Ecto neural progenitor cell (in vitro differentiated cells): ENCODE measurements at regions not wholly inside any gene's neighbourhood (a gene's known extent, or its start where the extent isn't known, plus 50 kb on each side); places are given as distances from the start of the nearest gene placed in this dataset.

Experiments
- DNase-seq: peaks from one replicate; pipeline ENCODE4 v3.0.0-alpha.2; 2018; ENCODE audit warnings: low spot score

DNA sequence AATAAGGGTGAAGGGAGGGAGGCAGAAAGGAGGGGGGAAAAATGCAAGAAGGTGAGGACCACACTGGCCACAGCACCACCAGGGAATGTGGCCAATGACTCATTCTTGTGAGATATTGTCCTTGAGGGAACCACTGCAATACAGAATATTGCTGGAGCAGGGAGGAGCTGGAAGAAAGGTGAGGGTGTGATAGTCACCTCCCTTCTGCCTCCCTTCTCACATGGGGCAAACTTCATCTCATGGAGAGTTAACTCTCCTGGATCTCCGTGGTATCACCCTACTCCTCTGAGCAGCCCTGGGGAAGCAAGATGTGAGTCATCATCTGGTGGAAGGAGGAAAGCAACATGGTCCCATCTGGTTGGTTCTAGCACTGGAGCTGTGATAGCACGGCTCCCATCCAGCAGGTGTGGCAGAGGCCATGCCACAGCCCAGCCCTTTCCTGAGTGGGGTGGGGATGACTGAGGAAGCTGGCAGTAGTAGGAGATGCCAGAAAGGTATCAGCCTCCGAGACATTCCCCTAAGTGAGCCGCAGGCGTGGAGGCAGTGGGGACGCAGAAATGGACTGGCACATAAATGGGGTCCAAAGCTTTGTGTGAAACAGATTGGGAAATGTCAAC is 115.9 kb upstream of the LPP start:
- no peak for DNase-seq

- no peak for DNase-seq
These were observed 112.8 kb upstream of the LPP start for GRCh38 chr3:188041193-188041592.

GRCh38 chr3:188041895-188042294 is 112.1 kb upstream of the LPP start:
- DNase-seq: no peak

GRCh38 chr3:188042466-188042865 is 111.5 kb upstream of the LPP start:
- no peak for DNase-seq

GRCh38 chr3:188043891-188044290 is 110.1 kb upstream of the LPP start:
- no peak for DNase-seq

DNA sequence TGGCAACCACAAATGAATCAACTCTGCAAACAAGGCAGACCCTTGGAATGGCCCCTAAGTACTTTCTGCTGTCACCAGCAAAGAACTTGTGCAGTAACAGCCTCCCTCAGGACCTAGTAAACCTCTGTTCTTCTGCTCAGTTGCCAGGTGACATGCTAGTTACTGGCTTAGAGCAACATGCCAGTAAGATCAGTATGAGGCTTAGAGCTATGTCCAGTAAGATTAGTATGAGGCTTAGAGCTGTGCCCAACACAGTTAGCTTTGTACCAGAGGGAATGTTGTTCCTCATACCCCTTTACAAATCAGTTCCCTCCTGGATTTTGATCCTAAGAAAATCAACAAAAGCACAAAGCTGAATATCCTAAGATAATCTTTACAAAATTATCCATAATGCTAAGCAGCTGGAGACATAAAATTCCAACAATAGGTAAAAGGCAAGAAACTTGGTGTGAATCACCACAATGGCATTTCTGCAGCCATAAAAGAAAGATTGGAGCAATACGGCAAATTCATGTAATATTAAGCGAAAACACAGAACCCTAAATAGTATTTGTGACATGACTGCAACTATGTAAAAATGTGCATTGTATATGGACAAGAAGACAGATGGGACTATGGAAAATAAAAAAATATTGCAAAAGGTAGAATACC is 107.3 kb upstream of the LPP start:
- DNase-seq: no peak

DNA sequence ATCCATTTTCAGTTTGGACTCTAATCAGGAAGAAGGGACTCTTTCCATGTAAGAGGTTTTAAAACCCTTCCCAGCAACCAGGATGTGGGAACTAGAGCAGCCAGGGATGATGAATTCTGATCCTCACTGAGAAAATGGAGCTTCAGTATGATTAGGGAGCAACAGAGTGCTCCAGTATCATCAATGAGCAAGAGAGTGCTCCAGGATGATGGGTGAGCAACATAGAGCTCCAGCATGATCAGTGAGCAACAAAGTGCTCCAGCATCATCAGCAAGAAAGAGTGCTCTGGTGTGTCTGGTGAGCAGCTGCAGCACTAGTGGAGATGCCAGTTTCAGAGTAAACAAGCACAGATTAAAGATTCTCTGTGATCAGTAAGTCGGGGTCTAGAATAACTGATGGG is 106.4 kb upstream of the LPP start:
- DNase-seq: no peak

- no peak for DNase-seq
These were observed 104.1 kb upstream of the LPP start for GRCh38 chr3:188049606-188050530.

DNA sequence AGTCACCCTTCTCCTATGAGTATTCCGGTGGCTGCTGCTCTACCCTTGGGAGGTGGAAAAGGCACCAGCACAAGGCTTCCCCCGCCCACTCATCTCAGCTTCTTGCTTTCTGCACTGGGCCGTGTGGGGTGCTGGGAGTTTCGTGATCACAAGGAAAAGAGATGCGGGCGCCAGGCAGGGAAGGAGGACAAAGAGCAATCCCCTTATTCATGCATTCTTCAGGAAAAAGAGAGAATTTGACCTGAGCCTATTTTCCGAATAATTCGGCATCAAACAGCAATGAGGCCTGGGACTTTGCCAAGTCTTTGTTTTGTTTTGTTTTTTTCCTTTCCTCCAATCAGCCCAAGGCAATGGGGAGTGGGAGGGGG is 102.2 kb upstream of the LPP start:
- DNase-seq: peak; percentile 56

- DNase-seq: peak; percentile 78
These were observed 101.6 kb upstream of the LPP start for GRCh38 chr3:188052169-188053035.

- no peak for DNase-seq
These were observed 101.0 kb upstream of the LPP start for GRCh38 chr3:188053036-188053340.

- DNase-seq: no peak
These were observed 100.1 kb upstream of the LPP start for GRCh38 chr3:188053710-188054380.

GRCh38 chr3:188054541-188054940 is 99.4 kb upstream of the LPP start:
- DNase-seq: no peak

DNA sequence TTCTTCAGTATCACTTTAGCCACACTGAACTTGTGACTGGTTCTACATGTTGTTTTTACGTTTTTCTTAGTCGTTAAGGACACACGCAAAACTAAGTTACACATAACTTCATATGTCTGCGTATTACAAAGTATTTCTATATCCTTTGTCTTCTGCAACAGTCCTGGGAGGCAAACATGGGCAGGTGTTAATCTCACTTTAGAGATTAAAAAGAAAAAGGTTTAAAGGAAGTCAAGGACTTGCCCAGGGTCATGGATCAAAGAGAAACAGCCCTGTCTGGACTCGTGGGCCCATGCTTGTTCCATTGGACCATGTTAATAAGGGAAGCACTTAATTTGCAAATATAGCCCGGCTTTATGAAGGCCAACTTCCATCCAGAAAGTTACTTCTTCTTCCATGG is 98.6 kb upstream of the LPP start:
- no peak for DNase-seq

DNA sequence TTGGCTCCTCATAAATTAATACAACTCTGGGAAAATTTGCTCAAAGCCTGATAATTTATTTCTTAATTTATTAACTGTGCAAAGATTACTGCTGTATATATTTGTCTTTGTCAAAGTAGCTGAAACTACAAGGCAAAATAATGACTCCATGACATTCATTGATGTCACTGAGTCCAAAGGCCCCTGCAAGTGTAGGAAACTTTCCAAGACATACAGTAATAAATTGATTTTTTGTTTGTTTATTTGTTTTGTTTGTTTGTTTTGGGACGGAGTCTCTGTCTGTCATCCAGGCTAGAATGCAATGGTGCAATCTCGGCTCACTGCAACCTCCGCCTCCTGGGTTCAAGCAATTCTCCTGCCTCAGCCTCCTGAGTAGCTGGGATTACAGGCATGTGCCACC is 96.8 kb upstream of the LPP start:
- no peak for DNase-seq

GRCh38 chr3:188058569-188059184 is 95.3 kb upstream of the LPP start:
- DNase-seq: no peak

GRCh38 chr3:188059351-188059750 is 94.6 kb upstream of the LPP start:
- DNase-seq: no peak

DNA sequence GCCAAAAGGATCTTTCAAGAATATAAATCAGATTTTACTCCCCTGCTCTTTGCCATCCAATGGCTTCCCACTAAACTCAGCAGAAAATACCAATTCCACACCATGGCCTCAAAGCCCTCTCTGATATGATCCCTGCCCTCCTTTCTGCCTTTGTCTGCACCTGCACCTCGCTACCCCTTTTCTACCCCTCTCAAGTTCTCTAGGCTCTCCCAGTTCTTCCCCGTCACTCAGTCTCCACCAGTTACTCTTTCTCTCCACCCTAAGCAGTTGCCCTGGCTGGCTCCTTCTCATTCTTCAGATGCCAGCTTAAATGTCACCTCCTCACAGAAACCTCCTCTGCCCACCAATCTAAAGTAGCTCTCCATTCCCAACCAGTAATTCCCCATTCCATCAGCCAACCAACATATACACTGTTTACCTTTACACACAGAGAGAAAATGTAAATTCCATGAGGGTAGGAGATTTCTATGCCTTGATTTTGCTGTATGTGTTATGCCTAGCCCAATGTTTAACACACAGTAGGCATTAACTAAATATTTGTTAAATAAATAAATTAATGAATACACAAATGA is 93.6 kb upstream of the LPP start:
- DNase-seq: no peak

GRCh38 chr3:188060840-188061544 is 93.0 kb upstream of the LPP start:
- DNase-seq: no peak

GRCh38 chr3:188062216-188062615 is 91.7 kb upstream of the LPP start:
- DNase-seq: no peak
